WTC11 (cell line): ENCODE measurements at regions not wholly inside any gene's neighbourhood (a gene's known extent, or its start where the extent isn't known, plus 50 kb on each side); places are given as distances from the start of the nearest gene placed in this dataset.

ENCODE experiments used
- ATAC-seq: fragments of 200-7000 bp; cut with Tn5 transposase; 2 replicates; pipeline ENCODE4 v1.10.0; 2021; ENCODE audit warnings: mild to moderate bottlenecking, moderate library complexity
- CTCF ChIA-PET: fragments of 300-600 bp; sonication (Branson Sonifier 250); formaldehyde crosslinking; loops from one replicate; lab custom pipeline; 2021; ENCODE audit warnings: antibody characterized with exemption; lab: Charles Lee
- POLR2A ChIA-PET: fragments of 350-600 bp; sonication (Branson Sonifier 250); formaldehyde crosslinking; loops from one replicate; lab custom pipeline; 2021; ENCODE audit warnings: antibody characterized with exemption; lab: Charles Lee
- DNase-seq: peaks from one replicate; pipeline ENCODE4 v3.0.0; 2021; ENCODE audit warnings: low spot score
- H3K27ac Mint-ChIP-seq: 2 replicates; pipeline ENCODE4 v1.8.0; 2021; ENCODE audit warnings: mixed read lengths
- H3K27me3 Mint-ChIP-seq: 2 replicates; pipeline ENCODE4 v1.8.0; 2021; ENCODE audit warnings: low read depth, mild to moderate bottlenecking, moderate library complexity, mixed read lengths
- H3K36me3 Mint-ChIP-seq: 2 replicates; pipeline ENCODE4 v1.8.0; 2021; ENCODE audit warnings: mixed read lengths
- H3K4me1 Mint-ChIP-seq: 2 replicates; pipeline ENCODE4 v1.8.0; 2022; ENCODE audit warnings: mixed read lengths
- H3K4me3 Mint-ChIP-seq: 2 replicates; pipeline ENCODE4 v1.8.0; 2021; ENCODE audit warnings: mild to moderate bottlenecking, moderate library complexity, mixed read lengths
- H3K9me3 Mint-ChIP-seq: 2 replicates; pipeline ENCODE4 v1.8.0; 2021; ENCODE audit warnings: mixed read lengths
- AFF4 ChIP-seq: sonication (generic); formaldehyde crosslinking; IDR thresholded peaks from 2 replicates; pipeline ENCODE4 v1.8.1; 2023; ENCODE audit warnings: mild to moderate bottlenecking, missing genetic modification reagents, borderline replicate concordance
- AR ChIP-seq: fragments of 250-450 bp; sonication (Bioruptor Pico); IDR thresholded peaks from 2 replicates; pipeline ENCODE4 v1.9.0; 2021; ENCODE audit warnings: mild to moderate bottlenecking
- CDX4 ChIP-seq: fragments of 250-450 bp; sonication (Bioruptor Pico); IDR thresholded peaks from 2 replicates; pipeline ENCODE4 v1.9.0; 2021; ENCODE audit warnings: moderate library complexity, mild to moderate bottlenecking, inconsistent platforms, borderline replicate concordance
- CREM ChIP-seq: sonication (generic); formaldehyde crosslinking; IDR thresholded peaks from 2 replicates; pipeline ENCODE4 v1.8.1; 2022; ENCODE audit warnings: mild to moderate bottlenecking, missing genetic modification reagents, moderate library complexity
- ERG ChIP-seq: fragments of 250-450 bp; sonication (Bioruptor Pico); IDR thresholded peaks from 2 replicates; pipeline ENCODE4 v1.8.0; 2021; ENCODE audit warnings: mild to moderate bottlenecking
- ESRRA ChIP-seq: sonication (generic); formaldehyde crosslinking; IDR thresholded peaks from 2 replicates; pipeline ENCODE4 v1.8.1; 2022; ENCODE audit warnings: mild to moderate bottlenecking, missing genetic modification reagents, borderline replicate concordance
- GABPB1 ChIP-seq: sonication (generic); formaldehyde crosslinking; IDR thresholded peaks from 2 replicates; pipeline ENCODE4 v1.8.1; 2023; ENCODE audit warnings: mild to moderate bottlenecking, missing genetic modification reagents
- HMGA2 ChIP-seq: fragments of 250-450 bp; sonication (Bioruptor Pico); IDR thresholded peaks from 2 replicates; pipeline ENCODE4 v1.4.0; 2021; ENCODE audit warnings: mild to moderate bottlenecking, moderate library complexity
- IRF1 ChIP-seq: sonication (generic); formaldehyde crosslinking; IDR thresholded peaks from 2 replicates; pipeline ENCODE4 v1.8.0; 2023; ENCODE audit warnings: missing genetic modification reagents
- JAZF1 ChIP-seq: fragments of 250-450 bp; sonication (Bioruptor Pico); IDR thresholded peaks from 2 replicates; pipeline ENCODE4 v1.9.0; 2021; ENCODE audit warnings: moderate library complexity, mild to moderate bottlenecking, inconsistent platforms
- KAT7 ChIP-seq: sonication (generic); formaldehyde crosslinking; IDR thresholded peaks from 2 replicates; pipeline ENCODE4 v1.8.1; 2023; ENCODE audit warnings: missing genetic modification reagents, mild to moderate bottlenecking, borderline replicate concordance
- MAX ChIP-seq: sonication (generic); formaldehyde crosslinking; IDR thresholded peaks from 2 replicates; pipeline ENCODE4 v1.8.0; 2022; ENCODE audit warnings: mild to moderate bottlenecking, missing genetic modification reagents
- MXD4 ChIP-seq: fragments of 250-450 bp; sonication (Bioruptor Pico); IDR thresholded peaks from 2 replicates; pipeline ENCODE4 v1.8.0; 2021; ENCODE audit warnings: mild to moderate bottlenecking, moderate library complexity, borderline replicate concordance
- NFYB ChIP-seq: sonication (generic); formaldehyde crosslinking; conservative IDR thresholded peaks from 2 replicates; pipeline ENCODE4 v1.8.0; 2022; ENCODE audit warnings: low read depth, missing genetic modification reagents
- NR3C1 ChIP-seq: sonication (generic); formaldehyde crosslinking; conservative IDR thresholded peaks from 2 replicates; pipeline ENCODE4 v1.8.1; 2023; ENCODE audit warnings: low read depth, mild to moderate bottlenecking, missing genetic modification reagents
- OVOL2 ChIP-seq: fragments of 250-450 bp; sonication (Bioruptor Pico); IDR thresholded peaks from 2 replicates; pipeline ENCODE4 v1.9.0; 2021; ENCODE audit warnings: mild to moderate bottlenecking, borderline replicate concordance
- SMAD4 ChIP-seq: sonication (generic); formaldehyde crosslinking; IDR thresholded peaks from 2 replicates; pipeline ENCODE4 v1.8.0; 2022; ENCODE audit warnings: mild to moderate bottlenecking, missing genetic modification reagents
- TCF7 ChIP-seq: sonication (generic); formaldehyde crosslinking; IDR thresholded peaks from 2 replicates; pipeline ENCODE4 v1.8.0; 2022; ENCODE audit warnings: mild to moderate bottlenecking, low read depth, missing genetic modification reagents, moderate library complexity
- TEAD4 ChIP-seq: sonication (generic); formaldehyde crosslinking; IDR thresholded peaks from 2 replicates; pipeline ENCODE4 v1.8.0; 2022; ENCODE audit warnings: mild to moderate bottlenecking, missing genetic modification reagents
- USF2 ChIP-seq: sonication (generic); formaldehyde crosslinking; IDR thresholded peaks from 2 replicates; pipeline ENCODE4 v1.8.1; 2023; ENCODE audit warnings: mild to moderate bottlenecking, missing genetic modification reagents, moderate library complexity
- ZBTB43 ChIP-seq: sonication (generic); formaldehyde crosslinking; IDR thresholded peaks from 2 replicates; pipeline ENCODE4 v1.8.1; 2023; ENCODE audit warnings: mild to moderate bottlenecking, missing genetic modification reagents
- ZNF121 ChIP-seq: sonication (generic); formaldehyde crosslinking; IDR thresholded peaks from 2 replicates; pipeline ENCODE4 v1.8.0; 2023; ENCODE audit warnings: missing genetic modification reagents
- ZNF423 ChIP-seq: fragments of 250-450 bp; sonication (Bioruptor Pico); IDR thresholded peaks from 2 replicates; pipeline ENCODE4 v2.1.2; 2022; ENCODE audit warnings: mild to moderate bottlenecking, moderate library complexity

- no peak overlapping the region for H3K4me3 Mint-ChIP-seq
- H3K36me3 Mint-ChIP-seq: no peaks in the 10 kb centered on the region
- DNase-seq: no peak
- H3K27me3 Mint-ChIP-seq: no peaks in the 10 kb centered on the region; the same call in 1 of the 2 replicates
- CTCF ChIA-PET: no interaction called here
- no peak overlapping the region for H3K27ac Mint-ChIP-seq
- H3K4me1 Mint-ChIP-seq: peaks cover 30% of the 10 kb centered on the region
- no peak for ATAC-seq
- TF ChIP-seq ESRRA (CRISPR knock-in tag) (no peak), ERG (CRISPR knock-in tag) (no peak), NFYB (CRISPR knock-in tag) (no peak), CDX4 (CRISPR knock-in tag) (no peak), KAT7 (CRISPR knock-in tag) (no peak), USF2 (no peak), AR (CRISPR knock-in tag) (no peak), CREM (CRISPR knock-in tag) (no peak), HMGA2 (CRISPR knock-in tag) (no peak), TEAD4 (CRISPR knock-in tag) (no peak), ZNF121 (no peak), MAX (CRISPR knock-in tag) (no peak), SMAD4 (no peak), ZBTB43 (CRISPR knock-in tag) (no peak), GABPB1 (no peak), NR3C1 (no peak), TCF7 (CRISPR knock-in tag) (no peak), OVOL2 (CRISPR knock-in tag) (no peak)
- TF ChIP-seq, all 79 proteins: peak for 0
- POLR2A ChIA-PET: no interaction called here
- H3K9me3 Mint-ChIP-seq: no peaks in the 10 kb centered on the region
Measured at GRCh38 chr15:70531576-70531975, 231.8 kb downstream of the UACA start.

GRCh38 chr15:70530906-70531305, 232.5 kb downstream of the UACA start:
- DNase-seq (no peak), ATAC-seq (no peak)
- H3K36me3 Mint-ChIP-seq: no peaks in the 10 kb centered on the region
- ChIA-PET CTCF (interaction anchor here (0.9 kb wide), 1 partner anchor 27 kb away, joined by 3 read pairs; no protein-coding TSS in a partner anchor), POLR2A (interaction anchor here (0.7 kb wide), 1 partner anchor 29 kb away, joined by 3 read pairs; no protein-coding TSS in a partner anchor)
- no peaks in the 10 kb centered on the region; the same call in 1 of the 2 replicates for H3K27me3 Mint-ChIP-seq
- H3K4me1 Mint-ChIP-seq: peaks cover 29% of the 10 kb centered on the region
- H3K4me3 Mint-ChIP-seq: no peak overlapping the region
- H3K9me3 Mint-ChIP-seq: no peaks in the 10 kb centered on the region
- no peak overlapping the region for H3K27ac Mint-ChIP-seq
- TF ChIP-seq HMGA2 (CRISPR knock-in tag) (no peak), MXD4 (CRISPR knock-in tag) (no peak), JAZF1 (CRISPR knock-in tag) (no peak), CDX4 (CRISPR knock-in tag) (no peak), ZNF121 (no peak), IRF1 (CRISPR knock-in tag) (no peak), AFF4 (no peak), ZNF423 (CRISPR knock-in tag) (no peak), NFYB (CRISPR knock-in tag) (no peak)
